Ishikawa (cell line): ENCODE measurements at regions not wholly inside any gene's neighbourhood (a gene's known extent, or its start where the extent isn't known, plus 50 kb on each side); places are given as distances from the start of the nearest gene placed in this dataset.

ENCODE experiments used
- CEBPB ChIP-seq: IDR thresholded peaks from 2 replicates; pipeline ENCODE4 v1.6.1; 2012
- CREB1 ChIP-seq: IDR thresholded peaks from 2 replicates; pipeline ENCODE4 v1.6.1; 2012; ENCODE audit warnings: low read depth
- EGR1 ChIP-seq: IDR thresholded peaks from 2 replicates; pipeline ENCODE4 v1.6.1; 2012
- EP300 ChIP-seq: IDR thresholded peaks from 2 replicates; pipeline ENCODE4 v1.6.1; 2012; ENCODE audit warnings: borderline replicate concordance
- FOXM1 ChIP-seq: IDR thresholded peaks from 2 replicates; pipeline ENCODE4 v1.6.1; 2012; ENCODE audit warnings: low read depth, borderline replicate concordance
- MAX ChIP-seq: IDR thresholded peaks from 2 replicates; pipeline ENCODE4 v1.6.1; 2012
- NFIC ChIP-seq: IDR thresholded peaks from 2 replicates; pipeline ENCODE4 v1.6.1; 2012
- RAD21 ChIP-seq: IDR thresholded peaks from 2 replicates; pipeline ENCODE4 v1.6.1; 2012; ENCODE audit warnings: low read depth
- TAF1 ChIP-seq: IDR thresholded peaks from 2 replicates; pipeline ENCODE4 v1.6.1; 2012; ENCODE audit warnings: low read depth, mild to moderate bottlenecking
- TCF12 ChIP-seq: IDR thresholded peaks from 2 replicates; pipeline ENCODE4 v1.6.1; 2012; ENCODE audit warnings: low read depth
- TEAD4 ChIP-seq: IDR thresholded peaks from 2 replicates; pipeline ENCODE4 v1.6.1; 2012
- YY1 ChIP-seq: IDR thresholded peaks from 2 replicates; pipeline ENCODE4 v1.6.1; 2012; ENCODE audit warnings: low read depth
- ZBTB7A ChIP-seq: IDR thresholded peaks from 2 replicates; pipeline ENCODE4 v1.6.1; 2012; ENCODE audit warnings: low read depth
- TF ChIP-seq, protein P1 (sequence below): IDR thresholded peaks from 2 replicates; pipeline ENCODE4 v1.6.1; 2012
- TF ChIP-seq, protein P2 (sequence below): IDR thresholded peaks from 2 replicates; pipeline ENCODE4 v1.6.1; 2012; ENCODE audit warnings: low read depth, mild to moderate bottlenecking

GRCh38 chr11:70005107-70005818 is 72.9 kb upstream of the ANO1 start:
- no peak for TF ChIP-seq MAX
- TF ChIP-seq RAD21, result no peak
- no peak for TF ChIP-seq CEBPB
- no peak for TF ChIP-seq TAF1

DNA sequence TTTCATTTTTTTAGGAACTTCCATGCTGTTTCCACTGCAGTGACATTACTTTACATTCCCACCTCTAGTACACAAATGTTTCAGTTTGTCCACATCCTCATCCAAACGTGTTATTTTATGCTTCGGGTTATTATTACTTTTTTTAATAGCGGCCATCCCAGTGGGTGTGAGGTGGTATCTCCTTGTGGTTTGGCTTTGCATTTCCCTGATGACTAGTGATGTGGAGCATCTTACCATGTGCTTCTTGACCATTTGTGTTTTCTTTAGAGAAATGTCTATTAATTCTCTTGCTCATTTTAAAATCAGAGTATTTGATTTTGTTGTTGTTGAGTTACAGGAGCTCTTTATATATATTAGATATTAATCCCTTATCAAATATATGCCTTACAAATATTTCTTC is 70.3 kb upstream of the ANO1 start:
- TF ChIP-seq TAF1 (no peak), ZBTB7A (no peak), CREB1 (no peak), EP300 (no peak), NFIC (no peak), CEBPB (no peak), YY1 (no peak), EGR1 (no peak), RAD21 (no peak), FOXM1 (no peak), TEAD4 (no peak), MAX (no peak), TCF12 (no peak)
- TF ChIP-seq, protein P1, sequence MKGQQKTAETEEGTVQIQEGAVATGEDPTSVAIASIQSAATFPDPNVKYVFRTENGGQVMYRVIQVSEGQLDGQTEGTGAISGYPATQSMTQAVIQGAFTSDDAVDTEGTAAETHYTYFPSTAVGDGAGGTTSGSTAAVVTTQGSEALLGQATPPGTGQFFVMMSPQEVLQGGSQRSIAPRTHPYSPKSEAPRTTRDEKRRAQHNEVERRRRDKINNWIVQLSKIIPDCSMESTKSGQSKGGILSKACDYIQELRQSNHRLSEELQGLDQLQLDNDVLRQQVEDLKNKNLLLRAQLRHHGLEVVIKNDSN, result no peak
- TF ChIP-seq, protein P2, sequence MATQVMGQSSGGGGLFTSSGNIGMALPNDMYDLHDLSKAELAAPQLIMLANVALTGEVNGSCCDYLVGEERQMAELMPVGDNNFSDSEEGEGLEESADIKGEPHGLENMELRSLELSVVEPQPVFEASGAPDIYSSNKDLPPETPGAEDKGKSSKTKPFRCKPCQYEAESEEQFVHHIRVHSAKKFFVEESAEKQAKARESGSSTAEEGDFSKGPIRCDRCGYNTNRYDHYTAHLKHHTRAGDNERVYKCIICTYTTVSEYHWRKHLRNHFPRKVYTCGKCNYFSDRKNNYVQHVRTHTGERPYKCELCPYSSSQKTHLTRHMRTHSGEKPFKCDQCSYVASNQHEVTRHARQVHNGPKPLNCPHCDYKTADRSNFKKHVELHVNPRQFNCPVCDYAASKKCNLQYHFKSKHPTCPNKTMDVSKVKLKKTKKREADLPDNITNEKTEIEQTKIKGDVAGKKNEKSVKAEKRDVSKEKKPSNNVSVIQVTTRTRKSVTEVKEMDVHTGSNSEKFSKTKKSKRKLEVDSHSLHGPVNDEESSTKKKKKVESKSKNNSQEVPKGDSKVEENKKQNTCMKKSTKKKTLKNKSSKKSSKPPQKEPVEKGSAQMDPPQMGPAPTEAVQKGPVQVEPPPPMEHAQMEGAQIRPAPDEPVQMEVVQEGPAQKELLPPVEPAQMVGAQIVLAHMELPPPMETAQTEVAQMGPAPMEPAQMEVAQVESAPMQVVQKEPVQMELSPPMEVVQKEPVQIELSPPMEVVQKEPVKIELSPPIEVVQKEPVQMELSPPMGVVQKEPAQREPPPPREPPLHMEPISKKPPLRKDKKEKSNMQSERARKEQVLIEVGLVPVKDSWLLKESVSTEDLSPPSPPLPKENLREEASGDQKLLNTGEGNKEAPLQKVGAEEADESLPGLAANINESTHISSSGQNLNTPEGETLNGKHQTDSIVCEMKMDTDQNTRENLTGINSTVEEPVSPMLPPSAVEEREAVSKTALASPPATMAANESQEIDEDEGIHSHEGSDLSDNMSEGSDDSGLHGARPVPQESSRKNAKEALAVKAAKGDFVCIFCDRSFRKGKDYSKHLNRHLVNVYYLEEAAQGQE, result no peak

- TF ChIP-seq YY1 (no peak), TAF1 (no peak), CREB1 (no peak)
Observed at GRCh38 chr11:70010774-70011173, 67.3 kb upstream of the ANO1 start.

- no peak for TF ChIP-seq NFIC
- no peak for TF ChIP-seq EP300
- no peak for TF ChIP-seq FOXM1
- TF ChIP-seq YY1, result no peak
- no peak for TF ChIP-seq ZBTB7A
- no peak for TF ChIP-seq EGR1
- TF ChIP-seq CREB1, result no peak
- TF ChIP-seq TAF1, result no peak
- TF ChIP-seq TEAD4, result no peak
- TF ChIP-seq TCF12, result no peak
- no peak for TF ChIP-seq CEBPB
- TF ChIP-seq RAD21, result no peak
- TF ChIP-seq MAX, result no peak
Observed at GRCh38 chr11:70012134-70012733, 65.9 kb upstream of the ANO1 start.

DNA sequence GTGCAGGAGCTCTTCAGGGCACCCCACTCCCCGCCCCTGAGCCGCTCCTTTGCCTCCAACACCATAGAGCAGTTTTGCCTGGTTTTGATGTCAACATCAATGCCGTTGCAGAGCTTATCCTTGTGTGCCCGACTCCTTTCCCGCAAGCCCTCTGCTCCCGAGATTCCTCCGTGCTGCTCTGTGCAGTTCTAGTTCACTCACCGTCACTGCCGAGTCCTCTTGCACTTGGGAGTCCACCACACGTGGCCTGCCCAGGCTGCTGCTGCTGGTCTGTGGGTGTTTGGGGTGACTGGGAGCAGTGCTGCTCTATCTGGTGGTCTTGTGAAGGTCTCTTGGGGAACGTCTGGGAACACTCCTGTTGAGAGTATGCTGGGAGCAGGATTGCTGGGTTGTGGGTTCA is 63.8 kb upstream of the ANO1 start:
- TF ChIP-seq, protein P2, result no peak
- TF ChIP-seq EP300, result no peak
- no peak for TF ChIP-seq RAD21
- TF ChIP-seq MAX, result no peak
- no peak for TF ChIP-seq CREB1
- TF ChIP-seq CEBPB, result no peak
- TF ChIP-seq EGR1, result no peak
- TF ChIP-seq, protein P1, result no peak
- TF ChIP-seq FOXM1, result no peak
- no peak for TF ChIP-seq TAF1
- no peak for TF ChIP-seq ZBTB7A
- no peak for TF ChIP-seq YY1
- TF ChIP-seq NFIC, result no peak
- TF ChIP-seq TCF12, result no peak
- TF ChIP-seq TEAD4, result no peak
